DMS 273 treated with DMSO at 0.1 percent for 48 hours (cell line): ENCODE measurements at regions not wholly inside any gene's neighbourhood (a gene's known extent, or its start where the extent isn't known, plus 50 kb on each side); places are given as distances from the start of the nearest gene placed in this dataset.
"Not testable (repeated sequence)": the region's sequence is repeated elsewhere in the genome, so short reads cannot be mapped to it uniquely, and the experiment has no call there.

ENCODE experiments used
- DNase-seq: peaks from one replicate; lab custom pipeline; 2025; lab: John Stamatoyannopoulos, UW

DNA sequence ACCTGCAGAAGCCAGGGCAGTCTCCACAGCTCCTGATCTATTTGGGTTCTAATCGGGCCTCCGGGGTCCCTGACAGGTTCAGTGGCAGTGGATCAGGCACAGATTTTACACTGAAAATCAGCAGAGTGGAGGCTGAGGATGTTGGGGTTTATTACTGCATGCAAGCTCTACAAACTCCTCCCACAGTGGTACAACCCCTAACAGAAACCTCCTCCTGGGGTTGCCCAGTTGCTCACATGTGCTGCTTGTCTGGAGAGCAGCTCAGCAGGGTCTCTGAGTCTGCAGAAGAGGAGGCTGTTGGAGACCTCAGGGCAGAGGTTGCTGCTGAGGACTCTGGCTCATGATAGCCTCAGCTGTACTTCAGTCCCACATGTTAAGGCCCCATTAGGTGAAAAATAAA, 1269.1 kb downstream of the RPIA start:
- DNase-seq, result not testable (repeated sequence)

- DNase-seq, result not testable (repeated sequence)
Measured at GRCh38 chr2:89968567-89968966, 1277.1 kb downstream of the RPIA start.

GRCh38 chr2:89969190-89969589, 1277.7 kb downstream of the RPIA start:
- not testable (repeated sequence) for DNase-seq

GRCh38 chr2:89973849-89974248, 1282.4 kb downstream of the RPIA start:
- DNase-seq, result not testable (repeated sequence)

- DNase-seq, result not testable (repeated sequence)
Measured at GRCh38 chr2:89979826-89980537, 1288.5 kb downstream of the RPIA start.

DNA sequence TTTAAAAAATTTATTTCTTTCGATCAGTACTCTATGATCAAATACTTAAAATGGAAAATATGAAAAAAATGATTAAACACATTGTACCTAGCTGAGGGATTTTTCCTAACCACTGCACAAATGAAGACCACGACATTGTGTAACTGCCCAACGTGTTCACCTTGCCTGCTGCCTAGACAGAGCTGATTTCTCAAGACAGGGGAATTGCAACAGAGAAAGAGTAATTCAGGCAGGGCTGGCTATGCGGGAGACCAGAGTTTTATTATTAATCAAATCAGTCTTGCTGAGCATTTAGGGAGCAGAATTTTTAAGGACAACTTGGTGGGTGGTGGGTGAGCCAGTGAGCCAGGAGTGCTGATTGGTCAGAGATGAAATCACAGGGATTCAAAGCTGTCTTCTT, 1290.8 kb downstream of the RPIA start:
- DNase-seq, result not testable (repeated sequence)

- not testable (repeated sequence) for DNase-seq
Measured at GRCh38 chr2:89985650-89986049, 1294.2 kb downstream of the RPIA start.

DNA sequence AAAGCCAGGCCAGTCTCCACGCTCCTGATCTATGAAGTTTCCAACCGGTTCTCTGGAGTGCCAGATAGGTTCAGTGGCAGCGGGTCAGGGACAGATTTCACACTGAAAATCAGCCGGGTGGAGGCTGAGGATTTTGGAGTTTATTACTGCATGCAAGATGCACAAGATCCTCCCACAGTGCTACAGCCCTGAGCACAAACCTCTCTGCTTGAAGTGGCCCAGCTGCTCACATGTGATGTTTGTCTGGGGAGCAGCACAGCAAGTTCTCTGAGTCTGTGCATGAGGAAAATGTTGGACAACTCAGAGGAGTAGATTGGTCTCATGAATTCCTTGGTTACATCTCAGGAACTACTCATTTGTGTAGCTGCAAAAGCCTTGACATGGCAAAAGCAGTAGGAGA, 1295.1 kb downstream of the RPIA start:
- not testable (repeated sequence) for DNase-seq

GRCh38 chr2:89996779-89997178, 1305.3 kb downstream of the RPIA start:
- DNase-seq, result not testable (repeated sequence)

DNA sequence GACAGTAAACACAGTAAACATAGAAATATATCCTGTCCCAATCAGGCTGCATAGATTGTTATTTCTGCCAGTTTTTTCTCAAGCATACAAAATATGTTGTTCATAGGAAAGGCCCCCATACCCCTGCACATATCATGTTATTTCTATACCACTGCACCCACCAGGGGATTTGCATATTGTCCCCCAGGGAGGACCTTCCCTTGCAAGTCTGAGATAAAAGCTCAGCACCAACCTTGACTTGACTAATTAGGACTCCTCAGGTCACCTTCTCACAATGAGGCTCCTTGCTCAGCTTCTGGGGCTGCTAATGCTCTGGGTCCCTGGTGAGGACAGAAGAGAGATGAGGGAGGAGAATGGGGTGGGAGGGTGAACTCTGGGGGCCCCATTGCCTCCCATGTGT, 1313.1 kb downstream of the RPIA start:
- not testable (repeated sequence) for DNase-seq

GRCh38 chr2:90010442-90011100, 1319.1 kb downstream of the RPIA start:
- DNase-seq, result not testable (repeated sequence)

- not testable (repeated sequence) for DNase-seq
Measured at GRCh38 chr2:90011101-90011443, 1319.6 kb downstream of the RPIA start.

DNA sequence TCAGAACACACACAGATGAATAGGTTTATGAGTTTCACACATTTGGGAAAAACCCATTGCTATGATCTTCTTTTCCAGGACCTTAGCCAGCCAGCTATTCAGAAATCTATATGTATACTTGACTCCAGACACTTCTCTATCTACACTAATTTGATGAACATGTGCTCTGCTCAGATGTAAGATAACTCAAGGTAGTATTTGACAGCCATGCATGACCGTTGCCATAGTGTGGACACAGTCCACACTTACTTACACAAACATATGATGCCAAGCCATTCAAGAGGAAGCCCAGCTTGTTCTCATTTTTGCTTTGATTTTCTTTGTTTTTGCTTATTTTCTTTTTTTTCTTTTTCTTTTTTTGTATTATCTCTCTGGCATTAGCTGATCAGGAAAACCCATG, 1328.4 kb downstream of the RPIA start:
- not testable (repeated sequence) for DNase-seq

DNA sequence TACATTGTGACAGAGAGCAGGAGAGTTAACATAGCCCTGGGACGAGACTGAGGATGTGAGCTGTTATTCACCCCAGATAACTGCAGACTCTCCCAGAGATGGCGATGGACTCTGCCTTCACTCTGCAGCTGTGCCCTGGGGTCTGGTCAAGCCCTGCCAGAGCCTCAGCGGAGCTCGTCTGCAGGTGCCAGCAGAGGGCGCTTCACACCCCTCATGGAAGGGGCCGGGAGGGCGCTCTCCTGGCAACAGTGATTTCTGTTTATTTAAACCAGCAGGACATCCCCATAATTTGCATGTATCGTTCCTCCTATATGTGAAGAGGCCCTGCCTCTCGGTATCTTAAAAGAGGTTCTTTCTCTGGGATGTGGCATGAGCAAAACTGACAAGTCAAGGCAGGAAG, 1329.8 kb downstream of the RPIA start:
- DNase-seq, result not testable (repeated sequence)

DNA sequence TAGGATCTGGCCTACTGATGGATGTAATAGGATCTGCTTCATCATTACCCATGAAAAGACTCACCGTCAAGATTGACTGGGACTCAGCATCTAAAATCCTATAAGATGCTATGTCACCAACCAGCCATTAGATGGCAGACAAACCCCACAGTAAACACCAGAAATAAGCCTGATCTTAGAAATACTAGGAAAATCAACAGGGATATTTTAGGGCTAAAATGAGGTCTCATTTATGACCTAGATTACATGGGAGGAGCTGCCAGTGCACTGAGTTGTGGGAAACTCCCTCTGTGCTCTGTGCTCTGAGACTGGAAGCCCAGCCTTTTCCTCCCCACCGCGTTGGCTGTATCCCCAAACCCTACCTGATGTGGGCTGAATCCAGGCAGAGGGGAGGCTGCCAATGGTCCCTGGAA, 1335.8 kb downstream of the RPIA start:
- DNase-seq, result not testable (repeated sequence)

DNA sequence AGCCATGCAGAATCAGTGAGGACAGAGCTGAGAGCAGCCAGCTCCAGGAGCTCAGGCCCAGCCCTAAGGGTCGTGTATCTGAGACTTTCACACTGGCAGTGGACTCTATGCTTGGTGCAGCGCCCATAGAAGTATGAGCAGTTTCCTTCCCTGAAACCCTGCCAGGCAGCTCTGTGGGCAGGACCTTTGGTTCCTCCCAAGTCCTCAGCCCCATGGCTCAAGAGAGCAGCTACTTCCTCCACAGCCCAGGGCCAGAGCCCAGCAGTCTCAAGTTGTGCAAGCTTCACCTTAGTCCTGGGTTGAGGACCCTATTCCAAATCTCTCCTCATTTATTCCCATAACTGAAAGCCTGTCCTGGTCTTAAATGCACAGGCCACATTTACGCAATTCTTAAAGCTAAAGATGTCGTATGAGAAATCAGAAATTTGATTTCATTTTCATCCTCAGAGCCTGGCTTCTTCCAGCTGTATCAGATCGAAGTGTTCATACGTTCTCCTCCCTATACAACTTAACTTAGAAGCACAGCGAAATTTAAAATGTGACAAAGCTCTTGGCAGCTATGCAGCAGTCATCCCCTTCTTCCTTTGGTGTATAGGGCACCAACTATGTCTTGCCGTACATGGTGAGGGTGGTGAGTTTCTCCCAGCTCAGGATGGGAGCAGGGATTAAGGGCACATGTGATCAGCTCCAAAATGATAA, 1337.1 kb downstream of the RPIA start:
- not testable (repeated sequence) for DNase-seq

DNA sequence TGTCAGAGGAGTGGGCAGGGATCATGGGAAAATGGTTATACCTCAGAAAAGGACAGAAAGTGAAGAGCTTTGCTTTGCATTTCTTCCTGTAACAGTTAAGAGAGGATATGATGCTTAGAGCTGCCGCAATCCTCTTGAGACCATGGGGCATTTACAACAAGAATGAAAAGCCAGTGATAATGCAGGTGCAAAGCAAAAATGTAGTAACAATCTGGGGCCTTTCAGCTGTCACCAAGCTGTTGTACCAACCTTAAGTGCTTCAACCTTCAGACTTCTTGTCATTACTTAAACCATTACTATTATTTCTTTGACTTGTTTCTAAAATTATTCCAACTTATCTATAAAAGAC, 1337.6 kb downstream of the RPIA start:
- DNase-seq, result not testable (repeated sequence)

- DNase-seq, result not testable (repeated sequence)
Measured at GRCh38 chr2:90032269-90032668, 1340.8 kb downstream of the RPIA start.

DNA sequence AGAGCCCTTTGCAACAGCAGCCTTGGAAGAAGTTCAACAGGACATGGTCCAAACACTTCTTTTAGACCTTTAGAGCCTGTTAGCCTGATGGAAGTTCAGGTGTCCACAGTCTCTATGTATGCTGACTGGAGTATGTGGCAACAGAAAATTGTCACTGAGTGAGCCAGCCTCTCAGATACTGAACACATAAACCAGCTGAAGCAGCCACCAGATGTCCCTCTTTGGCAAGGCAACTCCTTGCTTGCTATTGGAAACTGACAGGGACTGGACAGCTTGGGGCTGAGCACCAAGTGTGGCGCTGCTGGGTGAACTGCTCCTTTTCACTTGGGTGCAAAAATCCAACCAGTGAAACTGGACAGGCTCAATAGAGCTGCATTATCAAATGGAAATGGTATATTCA, 1344.9 kb downstream of the RPIA start:
- DNase-seq, result not testable (repeated sequence)

DNA sequence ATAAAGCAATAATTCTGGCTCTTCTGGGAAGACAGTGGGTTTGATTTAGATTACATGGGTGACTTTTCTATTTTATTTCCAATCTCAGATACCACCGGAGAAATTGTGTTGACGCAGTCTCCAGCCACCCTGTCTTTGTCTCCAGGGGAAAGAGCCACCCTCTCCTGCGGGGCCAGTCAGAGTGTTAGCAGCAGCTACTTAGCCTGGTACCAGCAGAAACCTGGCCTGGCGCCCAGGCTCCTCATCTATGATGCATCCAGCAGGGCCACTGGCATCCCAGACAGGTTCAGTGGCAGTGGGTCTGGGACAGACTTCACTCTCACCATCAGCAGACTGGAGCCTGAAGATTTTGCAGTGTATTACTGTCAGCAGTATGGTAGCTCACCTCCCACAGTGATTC, 1347.6 kb downstream of the RPIA start:
- DNase-seq, result not testable (repeated sequence)

- not testable (repeated sequence) for DNase-seq
Measured at GRCh38 chr2:90047776-90048175, 1356.3 kb downstream of the RPIA start.

DNA sequence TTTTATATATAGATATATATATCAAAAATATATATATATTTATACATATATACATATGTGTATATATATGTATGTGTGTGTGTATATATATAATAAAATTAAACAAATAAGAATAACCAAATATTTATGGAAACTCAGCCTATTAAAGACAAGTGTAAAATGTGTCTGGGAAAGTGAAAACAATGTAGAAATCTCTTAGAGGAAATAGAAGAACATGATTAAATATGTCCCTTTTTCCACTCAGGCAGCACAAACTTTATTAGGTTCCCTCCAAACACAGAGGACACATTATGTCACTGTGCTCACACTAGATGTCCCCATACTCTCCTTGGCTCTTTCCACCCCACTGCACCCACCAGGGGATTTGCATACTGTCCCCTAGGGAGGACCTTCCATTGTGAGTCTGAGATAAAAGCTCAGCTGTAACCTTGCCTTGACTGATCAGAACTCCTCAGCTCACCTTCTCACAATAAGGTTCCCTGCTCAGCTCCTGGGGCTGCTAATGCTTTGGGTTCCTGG, 1360.7 kb downstream of the RPIA start:
- DNase-seq, result not testable (repeated sequence)
